ENCODE measurements at regions not wholly inside any gene's neighbourhood (a gene's known extent, or its start where the extent isn't known, plus 50 kb on each side); places are given as distances from the start of the nearest gene placed in this dataset.
A peak's percentile ranks its signal among the peaks of the same experiment; 100 is the strongest.
"Not testable (repeated sequence)": the region's sequence is repeated elsewhere in the genome, so short reads cannot be mapped to it uniquely, and the experiment has no call there.

- H3K4me1 Mint-ChIP-seq (ENCODE audit: low read depth), result peaks cover 40% of the 10 kb centered on the region
- not testable (repeated sequence) for H3K27ac Mint-ChIP-seq, H3K4me3 Mint-ChIP-seq, H3K27me3 Mint-ChIP-seq
- H3K36me3 Mint-ChIP-seq (ENCODE audit: low read depth), result peaks cover 50% of the 10 kb centered on the region
- H3K9me3 Mint-ChIP-seq, result peaks cover 19% of the 10 kb centered on the region
Observed at GRCh38 chr6:144676310-144676709, 391.2 kb downstream of the UTRN start.

GRCh38 chr6:144677263-144677662 lies 392.1 kb downstream of the UTRN start:
- peaks cover 35% of the 10 kb centered on the region for H3K4me1 Mint-ChIP-seq (ENCODE audit: low read depth)
- H3K4me3 Mint-ChIP-seq, H3K27me3 Mint-ChIP-seq, H3K27ac Mint-ChIP-seq: not testable (repeated sequence)
- peaks cover 16% of the 10 kb centered on the region for H3K9me3 Mint-ChIP-seq
- peaks cover 46% of the 10 kb centered on the region for H3K36me3 Mint-ChIP-seq (ENCODE audit: low read depth)

- H3K4me3 Mint-ChIP-seq, result no peak overlapping the region
- H3K27me3 Mint-ChIP-seq, result no peaks in the 10 kb centered on the region
- peaks cover 6% of the 10 kb centered on the region for H3K9me3 Mint-ChIP-seq
- peaks cover 19% of the 10 kb centered on the region for H3K4me1 Mint-ChIP-seq (ENCODE audit: low read depth)
- peaks cover 43% of the 10 kb centered on the region for H3K36me3 Mint-ChIP-seq (ENCODE audit: low read depth)
- no peak overlapping the region for H3K27ac Mint-ChIP-seq
Observed at GRCh38 chr6:144678844-144679243, 393.7 kb downstream of the UTRN start.

- H3K36me3 Mint-ChIP-seq (ENCODE audit: low read depth), result peaks cover 56% of the 10 kb centered on the region
- H3K4me3 Mint-ChIP-seq, result no peak overlapping the region
- no peaks in the 10 kb centered on the region for H3K27me3 Mint-ChIP-seq
- H3K9me3 Mint-ChIP-seq, result peaks cover 17% of the 10 kb centered on the region
- peaks cover 8% of the 10 kb centered on the region for H3K4me1 Mint-ChIP-seq (ENCODE audit: low read depth)
- no peak overlapping the region for H3K27ac Mint-ChIP-seq
Observed at GRCh38 chr6:144681334-144681733, 396.2 kb downstream of the UTRN start.

GRCh38 chr6:144683216-144684070 lies 398.3 kb downstream of the UTRN start:
- Mint-ChIP-seq H3K27me3 (no peaks in the 10 kb centered on the region), H3K9me3 (peaks cover 34% of the 10 kb centered on the region), H3K4me3 (no peak overlapping the region), H3K27ac (no peak overlapping the region), H3K36me3 (ENCODE audit: low read depth) (peaks cover 72% of the 10 kb centered on the region), H3K4me1 (ENCODE audit: low read depth) (peaks cover under 1% of the 10 kb centered on the region)

- H3K9me3 Mint-ChIP-seq, result peaks cover 36% of the 10 kb centered on the region
- no peak overlapping the region for H3K4me3 Mint-ChIP-seq
- peaks cover 9% of the 10 kb centered on the region for H3K4me1 Mint-ChIP-seq (ENCODE audit: low read depth)
- no peaks in the 10 kb centered on the region for H3K27me3 Mint-ChIP-seq
- peaks cover 68% of the 10 kb centered on the region for H3K36me3 Mint-ChIP-seq (ENCODE audit: low read depth)
- H3K27ac Mint-ChIP-seq, result no peak overlapping the region
Observed at GRCh38 chr6:144688713-144689112, 403.6 kb downstream of the UTRN start.

GRCh38 chr6:144689503-144690040 lies 404.4 kb downstream of the UTRN start:
- Mint-ChIP-seq H3K9me3 (peaks cover 36% of the 10 kb centered on the region), H3K27me3 (no peaks in the 10 kb centered on the region), H3K4me3 (no peak overlapping the region), H3K36me3 (ENCODE audit: low read depth) (peaks cover 60% of the 10 kb centered on the region), H3K4me1 (ENCODE audit: low read depth) (peaks cover 14% of the 10 kb centered on the region), H3K27ac (no peak overlapping the region)

- Mint-ChIP-seq H3K4me1 (ENCODE audit: low read depth) (peaks cover 14% of the 10 kb centered on the region), H3K36me3 (ENCODE audit: low read depth) (peaks cover 56% of the 10 kb centered on the region), H3K27me3 (no peaks in the 10 kb centered on the region), H3K4me3 (no peak overlapping the region), H3K9me3 (peaks cover 32% of the 10 kb centered on the region), H3K27ac (no peak overlapping the region)
Observed at GRCh38 chr6:144690133-144690532, 405.0 kb downstream of the UTRN start.

- Mint-ChIP-seq H3K4me1 (ENCODE audit: low read depth) (peaks cover 14% of the 10 kb centered on the region), H3K36me3 (ENCODE audit: low read depth) (peaks cover 50% of the 10 kb centered on the region), H3K27ac (no peak overlapping the region), H3K9me3 (peaks cover 27% of the 10 kb centered on the region), H3K27me3 (no peaks in the 10 kb centered on the region), H3K4me3 (no peak overlapping the region)
Observed at GRCh38 chr6:144690666-144691065, 405.5 kb downstream of the UTRN start.

- H3K4me1 Mint-ChIP-seq (ENCODE audit: low read depth), result peaks cover 24% of the 10 kb centered on the region
- H3K4me3 Mint-ChIP-seq, H3K27me3 Mint-ChIP-seq, H3K27ac Mint-ChIP-seq: not testable (repeated sequence)
- peaks cover 16% of the 10 kb centered on the region for H3K9me3 Mint-ChIP-seq
- H3K36me3 Mint-ChIP-seq (ENCODE audit: low read depth), result peaks cover 36% of the 10 kb centered on the region
Observed at GRCh38 chr6:144692050-144692449, 406.9 kb downstream of the UTRN start.

GRCh38 chr6:144695858-144696533 lies 410.9 kb downstream of the UTRN start:
- no peak overlapping the region for H3K27ac Mint-ChIP-seq
- peaks cover 4% of the 10 kb centered on the region for H3K9me3 Mint-ChIP-seq
- peaks cover 9% of the 10 kb centered on the region for H3K36me3 Mint-ChIP-seq (ENCODE audit: low read depth)
- no peaks in the 10 kb centered on the region for H3K27me3 Mint-ChIP-seq
- no peak overlapping the region for H3K4me3 Mint-ChIP-seq
- peaks cover 29% of the 10 kb centered on the region for H3K4me1 Mint-ChIP-seq (ENCODE audit: low read depth)

GRCh38 chr6:144696610-144697368 lies 411.7 kb downstream of the UTRN start:
- H3K27ac Mint-ChIP-seq, result no peak overlapping the region
- no peaks in the 10 kb centered on the region for H3K27me3 Mint-ChIP-seq
- no peak overlapping the region for H3K4me3 Mint-ChIP-seq
- peaks cover 9% of the 10 kb centered on the region for H3K36me3 Mint-ChIP-seq (ENCODE audit: low read depth)
- H3K4me1 Mint-ChIP-seq (ENCODE audit: low read depth), result peaks cover 29% of the 10 kb centered on the region
- H3K9me3 Mint-ChIP-seq, result peaks cover 4% of the 10 kb centered on the region

GRCh38 chr6:144697369-144697760 lies 412.2 kb downstream of the UTRN start:
- no peak overlapping the region for H3K27ac Mint-ChIP-seq
- H3K4me1 Mint-ChIP-seq (ENCODE audit: low read depth), result peaks cover 29% of the 10 kb centered on the region
- H3K9me3 Mint-ChIP-seq, result no peaks in the 10 kb centered on the region
- no peaks in the 10 kb centered on the region for H3K27me3 Mint-ChIP-seq
- H3K36me3 Mint-ChIP-seq (ENCODE audit: low read depth), result peaks cover 6% of the 10 kb centered on the region
- H3K4me3 Mint-ChIP-seq, result no peak overlapping the region

GRCh38 chr6:144697801-144698200 lies 412.7 kb downstream of the UTRN start:
- Mint-ChIP-seq H3K4me3 (no peak overlapping the region), H3K36me3 (ENCODE audit: low read depth) (peaks cover 6% of the 10 kb centered on the region), H3K27me3 (no peaks in the 10 kb centered on the region), H3K27ac (peak overlapping the region; percentile 42), H3K4me1 (ENCODE audit: low read depth) (peaks cover 29% of the 10 kb centered on the region), H3K9me3 (no peaks in the 10 kb centered on the region)

GRCh38 chr6:144702781-144703180 lies 417.6 kb downstream of the UTRN start:
- no peaks in the 10 kb centered on the region for H3K9me3 Mint-ChIP-seq
- H3K27ac Mint-ChIP-seq, result no peak overlapping the region
- H3K4me3 Mint-ChIP-seq, result no peak overlapping the region
- peaks cover 17% of the 10 kb centered on the region for H3K36me3 Mint-ChIP-seq (ENCODE audit: low read depth)
- H3K4me1 Mint-ChIP-seq (ENCODE audit: low read depth), result no peaks in the 10 kb centered on the region
- no peaks in the 10 kb centered on the region for H3K27me3 Mint-ChIP-seq
